Fibroblast of villous mesenchyme (primary cell): ENCODE measurements at regions not wholly inside any gene's neighbourhood (a gene's known extent, or its start where the extent isn't known, plus 50 kb on each side); places are given as distances from the start of the nearest gene placed in this dataset.

Experiments
- DNase-seq: peaks from one replicate; pipeline ENCODE4 v3.0.0-alpha.2; 2010; ENCODE audit warnings: low read depth
- H3K4me3 ChIP-seq: 2 replicates; pipeline ENCODE4 v1.5.1; 2011; ENCODE audit warnings: low read depth, mild to moderate bottlenecking, low read length
- CTCF ChIP-seq: IDR thresholded peaks from 2 replicates; pipeline ENCODE4 v1.5.1; 2012; ENCODE audit warnings: low read depth, mild to moderate bottlenecking, low read length; ENCODE audit not compliant: insufficient read depth

DNA sequence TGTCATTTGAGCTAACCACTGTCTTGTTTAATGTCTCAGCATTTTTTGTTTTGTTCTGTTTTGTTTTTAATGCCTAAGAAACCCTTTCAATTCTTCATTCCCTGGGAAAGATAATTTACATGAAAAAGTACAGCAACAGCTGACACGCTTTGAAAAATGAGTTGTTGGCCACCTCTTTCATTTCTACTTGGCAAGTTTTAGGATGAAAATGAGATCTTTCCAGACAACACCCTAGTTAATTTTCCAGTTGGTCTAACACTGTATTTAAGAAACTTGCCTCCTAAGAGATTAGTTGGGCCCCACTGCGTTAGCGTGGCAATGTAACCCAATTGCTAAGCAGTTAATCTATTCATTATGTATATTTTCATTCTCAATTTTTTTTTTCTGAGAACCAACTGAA is 194.0 kb upstream of the LRRN1 start:
- no peak overlapping the region for H3K4me3 ChIP-seq
- TF ChIP-seq CTCF = no peak
- no peak for DNase-seq

DNA sequence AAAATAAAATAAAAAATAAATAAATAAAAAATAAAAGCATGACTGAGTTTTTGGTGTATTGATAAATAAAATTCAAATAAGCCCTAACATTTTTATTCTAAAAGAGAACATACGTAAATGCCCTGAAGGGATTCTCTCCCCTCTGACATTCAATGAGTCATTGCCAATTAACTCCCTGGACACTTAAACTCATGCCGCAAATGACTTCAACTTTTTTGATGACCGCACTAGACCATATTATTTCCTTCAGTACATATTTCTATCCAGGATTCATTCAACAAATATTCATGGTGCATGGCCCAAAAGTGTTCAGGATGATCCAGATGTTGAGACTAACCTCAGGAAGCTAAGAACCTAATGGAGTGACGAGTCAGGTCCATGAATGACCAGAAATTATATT is 195.9 kb upstream of the LRRN1 start:
- no peak for TF ChIP-seq CTCF
- no peak overlapping the region for H3K4me3 ChIP-seq
- no peak for DNase-seq

GRCh38 chr3:3600665-3601340 is 198.4 kb upstream of the LRRN1 start:
- DNase-seq = no peak
- no peak for TF ChIP-seq CTCF
- H3K4me3 ChIP-seq = no peak overlapping the region

GRCh38 chr3:3599016-3599415 is 200.2 kb upstream of the LRRN1 start:
- no peak for DNase-seq
- H3K4me3 ChIP-seq = no peak overlapping the region
- no peak for TF ChIP-seq CTCF

- no peak overlapping the region for H3K4me3 ChIP-seq
- no peak for DNase-seq
- no peak for TF ChIP-seq CTCF
These were observed 204.2 kb upstream of the LRRN1 start for GRCh38 chr3:3594986-3595385.

GRCh38 chr3:3589715-3590130 is 209.5 kb upstream of the LRRN1 start:
- TF ChIP-seq CTCF = no peak
- no peak overlapping the region for H3K4me3 ChIP-seq
- no peak for DNase-seq

DNA sequence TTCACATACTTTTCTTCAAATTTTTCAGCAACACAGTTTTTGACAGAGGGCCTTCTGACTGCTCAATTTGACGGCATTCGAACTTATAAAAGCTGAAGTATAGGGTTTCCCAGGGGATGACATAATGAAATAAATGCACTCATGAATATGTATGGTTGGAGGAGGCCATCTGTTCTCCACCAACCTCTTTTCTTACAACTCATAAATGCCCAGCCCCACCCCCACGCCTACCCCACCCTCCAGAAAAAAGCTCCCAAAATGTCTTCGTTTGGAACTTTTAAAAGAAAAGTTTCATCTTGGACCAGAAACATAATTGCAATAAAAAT is 211.6 kb upstream of the LRRN1 start:
- TF ChIP-seq CTCF = no peak
- no peak for DNase-seq

More for the DNA sequence above, 211.6 kb upstream of the LRRN1 start:
- H3K4me3 ChIP-seq = no peak overlapping the region
